ENCODE measurements at regions not wholly inside any gene's neighbourhood (a gene's known extent, or its start where the extent isn't known, plus 50 kb on each side); places are given as distances from the start of the nearest gene placed in this dataset.
"Not testable (repeated sequence)": the region's sequence is repeated elsewhere in the genome, so short reads cannot be mapped to it uniquely, and the experiment has no call there.

DNA sequence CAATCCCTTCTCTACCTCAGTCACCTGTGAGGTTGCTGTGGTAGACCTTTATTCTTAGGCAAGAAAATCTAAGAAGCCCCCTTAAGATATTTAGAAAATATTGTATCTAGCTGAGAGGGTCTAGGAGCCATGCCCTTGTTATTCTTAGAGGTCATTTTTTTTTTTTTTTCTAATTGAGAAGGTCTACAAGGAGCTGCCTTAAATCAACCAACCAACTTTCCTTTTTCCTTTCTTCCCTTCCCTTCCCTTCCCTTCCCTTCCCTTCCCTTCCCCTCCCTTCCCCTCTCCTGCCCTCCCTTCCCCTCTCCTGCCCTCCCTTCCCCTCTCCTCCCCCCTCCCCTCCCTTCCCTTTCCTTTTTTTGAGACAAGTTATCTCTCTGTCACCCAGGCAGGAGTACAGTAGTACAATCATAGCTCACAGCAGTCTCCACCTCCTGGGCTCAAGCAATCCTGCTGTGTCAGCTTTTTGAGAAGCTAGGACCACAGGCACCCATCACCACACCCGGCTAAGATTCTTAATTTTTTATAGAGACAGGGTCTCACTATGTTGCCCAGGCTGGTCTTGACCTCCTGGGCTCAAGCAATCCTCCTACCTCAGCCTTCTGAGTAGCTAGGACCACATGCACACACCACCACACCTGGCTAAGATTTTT is 668.4 kb upstream of the FBXO33 start:
- Histone ChIP-seq H3K27ac (no peak overlapping the region), H3K36me3 (no peaks in the 10 kb centered on the region), H3K9me3 (replicated peaks) (no peaks in the 10 kb centered on the region), H3K4me3 (no peak overlapping the region), H3K27me3 (replicated peaks) (no peaks in the 10 kb centered on the region), H3K4me1 (replicated peaks) (no peaks in the 10 kb centered on the region)
- DNase-seq (ENCODE audit: low read depth in 1 of 2, low spot score in 2 of 2), result no peak

DNA sequence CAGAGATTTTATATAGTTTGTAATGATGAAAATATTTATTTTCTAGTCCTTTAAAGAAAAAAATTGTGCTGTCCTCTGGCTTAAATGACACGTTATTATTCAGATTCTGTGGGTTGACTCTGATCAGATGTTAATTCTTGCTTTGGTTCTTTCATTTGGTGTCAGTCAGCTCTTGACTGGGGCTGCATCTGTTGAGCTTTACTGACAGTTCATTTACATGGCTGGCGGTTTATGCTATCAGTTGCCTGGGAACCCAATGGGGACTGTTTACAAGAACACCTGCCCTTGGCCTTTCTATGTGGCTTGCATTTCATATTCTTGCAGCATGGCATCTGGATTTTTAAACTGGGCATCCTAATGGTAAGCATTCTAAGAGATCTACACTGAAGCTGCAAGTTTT is 667.1 kb upstream of the FBXO33 start:
- no peak overlapping the region for H3K4me3 ChIP-seq
- no peaks in the 10 kb centered on the region for H3K4me1 ChIP-seq (replicated peaks)
- no peaks in the 10 kb centered on the region for H3K9me3 ChIP-seq (replicated peaks)
- no peaks in the 10 kb centered on the region for H3K27me3 ChIP-seq (replicated peaks)
- DNase-seq (ENCODE audit: low read depth in 1 of 2, low spot score in 2 of 2), result no peak
- no peak overlapping the region for H3K27ac ChIP-seq
- H3K36me3 ChIP-seq, result no peaks in the 10 kb centered on the region

DNA sequence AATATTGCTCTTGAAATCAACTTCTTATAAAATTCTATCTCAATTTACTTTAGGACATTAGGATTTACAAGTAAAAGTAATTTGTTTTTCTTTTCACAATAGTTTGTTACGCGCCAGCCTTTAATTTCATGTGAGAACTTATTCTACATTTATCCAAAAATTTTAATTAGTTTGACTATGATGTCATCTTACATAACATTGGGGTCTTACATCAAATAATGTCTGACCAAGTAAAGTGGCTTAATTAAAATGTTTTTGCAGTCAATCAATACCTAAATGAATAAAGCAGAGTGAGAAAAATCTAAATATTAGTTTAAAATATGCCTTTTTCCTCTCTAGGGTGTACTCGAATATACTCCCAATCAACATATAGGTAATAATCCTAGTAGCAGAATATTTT is 666.2 kb upstream of the FBXO33 start:
- Histone ChIP-seq H3K4me1 (replicated peaks) (no peaks in the 10 kb centered on the region), H3K36me3 (no peaks in the 10 kb centered on the region), H3K9me3 (replicated peaks) (no peaks in the 10 kb centered on the region), H3K27me3 (replicated peaks) (no peaks in the 10 kb centered on the region), H3K4me3 (no peak overlapping the region), H3K27ac (no peak overlapping the region)
- no peak for DNase-seq (ENCODE audit: low read depth in 1 of 2, low spot score in 2 of 2)

DNA sequence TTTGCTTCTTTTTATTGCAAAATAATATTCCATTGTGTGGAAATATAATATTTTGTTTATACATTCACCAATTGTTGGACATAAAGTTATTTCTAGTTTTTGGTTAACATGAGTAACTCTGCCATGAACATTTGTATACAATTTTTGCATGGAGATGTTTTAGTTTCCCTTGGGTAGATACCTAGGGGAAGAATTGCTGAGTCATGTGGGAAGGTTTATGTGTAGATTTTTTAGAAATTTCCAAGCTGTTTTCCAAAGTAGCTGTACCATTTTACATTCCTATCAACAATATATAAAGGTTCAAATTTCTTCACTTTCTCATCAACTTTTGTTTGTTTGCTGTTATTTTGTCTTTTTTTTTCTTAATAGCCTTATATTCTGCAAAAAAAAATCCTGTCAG is 664.7 kb upstream of the FBXO33 start:
- no peak for DNase-seq (ENCODE audit: low read depth in 1 of 2, low spot score in 2 of 2)
- Histone ChIP-seq H3K27ac (no peak overlapping the region), H3K4me1 (replicated peaks) (no peaks in the 10 kb centered on the region), H3K36me3 (no peaks in the 10 kb centered on the region), H3K9me3 (replicated peaks) (no peaks in the 10 kb centered on the region), H3K4me3 (no peak overlapping the region), H3K27me3 (replicated peaks) (no peaks in the 10 kb centered on the region)

DNA sequence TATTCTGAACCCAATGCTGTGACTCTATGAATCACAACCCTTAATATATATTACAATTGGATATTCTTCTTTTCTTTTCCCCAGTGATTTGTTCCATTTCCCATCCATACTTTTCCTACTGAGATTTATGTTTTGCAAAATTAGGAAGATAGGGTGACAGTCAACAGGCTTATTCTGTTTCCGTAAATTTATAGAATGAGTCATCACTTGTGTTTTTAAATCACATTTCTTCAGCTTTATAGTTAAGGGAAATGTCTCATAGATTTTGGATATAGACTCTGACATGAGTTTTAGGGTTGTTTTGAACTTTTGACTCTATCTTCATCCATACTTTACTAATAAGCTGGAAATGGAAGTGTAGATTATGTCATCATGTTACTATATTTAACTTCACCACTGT is 661.6 kb upstream of the FBXO33 start:
- DNase-seq (ENCODE audit: low read depth in 1 of 2, low spot score in 2 of 2), result no peak
- no peaks in the 10 kb centered on the region for H3K4me1 ChIP-seq (replicated peaks)

DNA sequence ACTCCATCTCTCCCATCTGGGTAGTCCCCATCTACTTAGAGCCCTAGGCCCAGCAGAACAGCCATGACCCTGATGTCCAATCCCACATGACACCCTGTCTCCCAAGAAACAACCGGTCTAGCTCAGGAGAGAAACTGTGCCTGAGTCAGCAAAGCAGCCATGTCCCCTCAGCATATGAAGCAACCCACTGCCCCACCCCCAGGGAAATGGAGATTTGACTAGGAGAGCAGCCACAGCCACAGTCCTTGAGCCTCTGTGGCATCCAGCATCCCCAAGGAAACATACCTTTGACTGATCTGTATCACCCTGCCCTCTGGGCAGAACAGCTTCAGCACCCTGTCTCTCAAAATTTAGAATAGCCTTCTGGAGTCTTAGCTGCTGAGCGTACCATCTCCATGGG is 641.9 kb upstream of the FBXO33 start:
- no peaks in the 10 kb centered on the region for H3K4me1 ChIP-seq (replicated peaks)
- no peak overlapping the region for H3K27ac ChIP-seq
- no peaks in the 10 kb centered on the region for H3K36me3 ChIP-seq
- DNase-seq (ENCODE audit: low read depth in 1 of 2, low spot score in 2 of 2), result no peak
- H3K9me3 ChIP-seq (replicated peaks), result no peaks in the 10 kb centered on the region
- H3K27me3 ChIP-seq (replicated peaks), result no peaks in the 10 kb centered on the region
- H3K4me3 ChIP-seq, result no peak overlapping the region

More for the DNA sequence above, 661.6 kb upstream of the FBXO33 start:
- Histone ChIP-seq H3K27me3 (replicated peaks) (no peaks in the 10 kb centered on the region), H3K9me3 (replicated peaks) (no peaks in the 10 kb centered on the region), H3K4me3 (no peak overlapping the region), H3K36me3 (no peaks in the 10 kb centered on the region), H3K27ac (no peak overlapping the region)

DNA sequence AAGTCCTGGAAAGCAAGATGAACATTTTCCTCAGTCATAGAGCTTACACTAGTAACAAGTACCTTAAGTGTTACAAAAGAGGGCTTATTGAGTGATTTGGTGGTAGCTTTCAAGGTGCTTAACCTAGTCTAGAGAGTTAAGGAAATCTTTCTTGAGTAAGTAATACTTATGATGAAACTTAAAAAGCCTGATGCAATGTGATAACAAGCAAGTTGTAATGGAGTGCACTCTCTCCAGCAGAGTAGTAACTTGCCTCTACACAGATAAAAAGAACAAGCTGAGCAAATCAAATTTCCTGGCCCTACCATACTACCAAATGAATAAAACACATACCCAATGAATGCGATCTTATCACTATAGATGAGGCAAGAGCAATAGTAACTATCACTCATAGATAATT is 639.9 kb upstream of the FBXO33 start:
- no peak overlapping the region for H3K27ac ChIP-seq

DNA sequence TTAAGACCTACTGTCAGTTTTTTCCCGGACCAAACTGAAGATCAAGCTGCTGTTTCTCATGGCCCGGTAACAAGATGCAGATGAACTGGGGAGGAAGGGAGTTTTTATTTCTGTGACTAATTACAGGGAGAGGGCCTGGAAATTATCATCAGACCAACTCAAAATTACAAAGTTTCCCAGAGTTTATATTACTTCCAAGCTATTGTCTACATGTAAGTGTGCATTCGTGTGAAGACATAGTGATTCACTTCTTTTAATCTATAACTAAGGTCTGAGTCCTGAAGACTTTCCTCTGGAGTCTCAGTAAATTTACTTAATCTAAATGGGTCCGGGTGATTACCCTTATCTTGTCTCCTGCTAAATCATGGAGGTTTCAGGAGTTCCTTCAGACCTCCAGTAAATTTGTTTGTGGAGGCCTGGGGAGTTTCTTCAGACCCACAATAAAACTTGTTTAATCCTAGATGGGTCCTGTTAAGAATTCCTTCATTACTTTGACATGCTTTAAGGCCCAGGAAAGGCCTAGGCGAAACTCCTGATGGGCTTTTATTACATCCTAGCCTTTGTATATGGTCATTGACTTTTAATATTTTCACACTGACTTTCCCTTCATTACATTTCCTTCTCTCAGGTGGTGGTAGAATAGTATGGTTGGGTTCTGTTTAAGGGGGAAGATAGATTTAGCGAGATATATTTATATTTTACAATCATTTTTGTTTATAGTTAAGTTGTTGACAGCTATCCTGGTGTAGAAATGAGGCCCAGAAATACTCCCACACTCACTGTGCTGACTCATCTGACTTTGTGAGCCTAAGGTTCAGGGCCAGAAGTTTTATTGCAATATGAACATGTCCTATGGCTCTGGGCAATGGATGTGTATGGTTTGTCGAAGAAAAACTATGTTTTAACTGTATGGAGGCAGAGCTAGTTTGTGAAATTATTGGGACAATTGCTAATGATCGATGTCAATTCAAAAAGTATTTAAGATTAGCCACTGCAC is 627.0 kb upstream of the FBXO33 start:
- Histone ChIP-seq H3K27me3 (replicated peaks) (no peaks in the 10 kb centered on the region), H3K4me3 (no peak overlapping the region)

More for the DNA sequence above, 639.9 kb upstream of the FBXO33 start:
- Histone ChIP-seq H3K36me3 (no peaks in the 10 kb centered on the region), H3K4me1 (replicated peaks) (no peaks in the 10 kb centered on the region), H3K4me3 (no peak overlapping the region), H3K27me3 (replicated peaks) (no peaks in the 10 kb centered on the region), H3K9me3 (replicated peaks) (no peaks in the 10 kb centered on the region)
- DNase-seq (ENCODE audit: low read depth in 1 of 2, low spot score in 2 of 2), result no peak

DNA sequence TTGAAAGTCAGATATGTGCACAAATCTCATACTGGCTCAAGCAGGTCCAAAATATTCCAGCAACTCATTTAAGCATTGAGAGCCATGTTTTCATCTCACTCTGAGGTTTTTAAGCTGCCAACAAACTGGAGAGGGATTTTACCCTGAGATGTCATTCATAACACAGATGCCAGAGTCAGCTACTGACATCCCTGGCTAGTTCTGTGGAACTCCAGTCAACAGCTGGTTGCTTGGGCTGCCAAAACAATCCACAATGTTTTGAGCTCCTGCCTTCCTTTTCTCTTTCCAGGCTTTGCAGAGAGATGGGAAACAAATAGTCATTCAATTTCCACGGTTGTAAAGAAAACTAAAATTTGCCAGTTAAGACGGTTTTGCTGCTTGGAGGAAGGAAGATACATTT is 621.2 kb upstream of the FBXO33 start:
- H3K9me3 ChIP-seq (replicated peaks), result no peaks in the 10 kb centered on the region
- no peaks in the 10 kb centered on the region for H3K4me1 ChIP-seq (replicated peaks)
- no peak for DNase-seq (ENCODE audit: low read depth in 1 of 2, low spot score in 2 of 2)
- no peak overlapping the region for H3K27ac ChIP-seq
- no peaks in the 10 kb centered on the region for H3K27me3 ChIP-seq (replicated peaks)
- no peaks in the 10 kb centered on the region for H3K36me3 ChIP-seq
- H3K4me3 ChIP-seq, result no peak overlapping the region

More for the DNA sequence above, 627.0 kb upstream of the FBXO33 start:
- no peak for DNase-seq (ENCODE audit: low read depth in 1 of 2, low spot score in 2 of 2)
- Histone ChIP-seq H3K36me3 (no peaks in the 10 kb centered on the region), H3K27ac (no peak overlapping the region), H3K9me3 (replicated peaks) (no peaks in the 10 kb centered on the region), H3K4me1 (replicated peaks) (no peaks in the 10 kb centered on the region)

DNA sequence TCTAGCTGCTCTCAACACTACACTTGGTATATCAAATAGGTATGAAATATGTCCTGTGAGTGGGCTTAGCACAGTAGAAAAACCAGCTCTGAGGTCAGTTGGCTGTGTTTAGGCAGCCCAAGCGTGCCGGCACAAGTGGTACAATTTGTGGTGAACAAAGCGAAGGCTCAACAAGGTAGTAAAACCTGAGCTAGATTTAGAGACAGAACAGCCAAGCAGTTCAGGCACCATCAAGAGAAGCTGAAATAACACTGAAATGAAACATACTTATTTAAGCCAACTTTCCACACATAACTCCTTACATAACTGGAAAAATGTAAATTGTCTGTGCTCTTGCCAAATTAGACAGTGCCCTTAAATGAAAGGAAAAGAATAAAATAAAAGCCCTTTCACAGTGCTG is 596.8 kb upstream of the FBXO33 start:
- Histone ChIP-seq H3K27me3 (replicated peaks) (no peaks in the 10 kb centered on the region), H3K27ac (no peak overlapping the region), H3K9me3 (replicated peaks) (no peaks in the 10 kb centered on the region), H3K36me3 (no peaks in the 10 kb centered on the region), H3K4me3 (no peak overlapping the region), H3K4me1 (replicated peaks) (no peaks in the 10 kb centered on the region)
- no peak for DNase-seq (ENCODE audit: low read depth in 1 of 2, low spot score in 2 of 2)

DNA sequence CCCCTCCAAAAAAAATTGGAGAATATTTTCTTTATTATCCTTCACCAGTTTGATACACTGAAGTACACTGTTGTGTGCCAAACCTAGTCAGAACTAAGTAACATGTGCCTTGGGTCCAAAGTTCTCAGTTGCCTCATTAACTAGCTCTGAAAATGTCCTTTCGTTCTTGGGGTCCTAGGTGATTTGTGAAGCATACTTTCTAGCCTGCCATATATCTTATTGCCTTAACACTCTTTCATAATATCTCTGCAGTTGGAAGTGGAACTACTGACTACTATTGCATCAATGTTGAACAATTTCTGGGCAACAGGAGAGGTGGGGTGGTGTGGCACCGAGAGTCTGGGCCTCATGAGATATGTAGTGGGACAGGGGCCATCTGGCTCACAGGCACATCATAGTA is 592.9 kb upstream of the FBXO33 start:
- H3K27me3 ChIP-seq (replicated peaks), result no peaks in the 10 kb centered on the region
- no peak for DNase-seq (ENCODE audit: low read depth in 1 of 2, low spot score in 2 of 2)
- H3K4me3 ChIP-seq, result no peak overlapping the region
- no peaks in the 10 kb centered on the region for H3K36me3 ChIP-seq
- no peaks in the 10 kb centered on the region for H3K4me1 ChIP-seq (replicated peaks)
- no peak overlapping the region for H3K27ac ChIP-seq
- H3K9me3 ChIP-seq (replicated peaks), result no peaks in the 10 kb centered on the region

DNA sequence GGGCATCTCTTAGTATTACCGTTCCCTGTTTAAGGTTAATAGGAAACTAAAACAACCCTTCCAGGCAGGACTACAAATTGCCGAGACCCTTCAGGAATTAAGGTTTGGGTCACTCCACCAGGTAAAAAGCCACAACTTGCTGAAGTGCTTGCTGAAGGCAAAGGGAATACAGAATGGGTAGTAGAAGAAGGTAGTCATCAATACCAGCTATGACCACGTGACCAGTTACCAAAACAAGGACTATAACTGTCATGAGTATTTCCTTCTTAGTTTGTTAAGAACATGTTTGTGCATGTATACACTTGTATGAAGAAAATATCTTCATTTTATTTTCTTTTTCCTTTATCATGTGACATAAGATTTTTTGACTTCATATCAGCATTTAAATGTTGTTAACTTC is 578.7 kb upstream of the FBXO33 start:
- Histone ChIP-seq H3K9me3 (replicated peaks) (no peaks in the 10 kb centered on the region), H3K27me3 (replicated peaks) (no peaks in the 10 kb centered on the region), H3K36me3 (no peaks in the 10 kb centered on the region), H3K4me3 (no peak overlapping the region), H3K27ac (no peak overlapping the region), H3K4me1 (replicated peaks) (no peaks in the 10 kb centered on the region)
- no peak for DNase-seq (ENCODE audit: low read depth in 1 of 2, low spot score in 2 of 2)

DNA sequence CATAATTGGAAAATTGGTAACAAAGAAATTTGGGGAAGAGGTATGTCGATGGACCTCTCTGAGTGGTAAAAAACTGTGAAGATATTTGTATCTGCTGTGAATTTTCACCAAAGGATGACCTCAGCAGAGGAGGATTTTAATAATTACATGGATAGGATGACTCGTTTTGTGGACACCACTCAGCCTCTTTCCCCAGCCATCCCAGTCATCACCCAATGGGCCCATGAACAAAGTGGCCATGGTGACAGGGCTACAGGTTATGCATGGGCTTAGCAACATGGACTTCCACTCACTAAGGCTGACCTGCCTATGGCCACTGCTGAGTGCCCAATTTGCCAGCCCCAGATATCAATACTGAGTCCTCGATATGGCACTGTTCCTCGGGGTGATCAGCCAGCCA is 577.5 kb upstream of the FBXO33 start:
- H3K27me3 ChIP-seq (replicated peaks), result no peaks in the 10 kb centered on the region
- no peak for DNase-seq (ENCODE audit: low read depth in 1 of 2, low spot score in 2 of 2)
- H3K36me3 ChIP-seq, result no peaks in the 10 kb centered on the region
- no peak overlapping the region for H3K27ac ChIP-seq
- no peak overlapping the region for H3K4me3 ChIP-seq
- no peaks in the 10 kb centered on the region for H3K4me1 ChIP-seq (replicated peaks)
- no peaks in the 10 kb centered on the region for H3K9me3 ChIP-seq (replicated peaks)

DNA sequence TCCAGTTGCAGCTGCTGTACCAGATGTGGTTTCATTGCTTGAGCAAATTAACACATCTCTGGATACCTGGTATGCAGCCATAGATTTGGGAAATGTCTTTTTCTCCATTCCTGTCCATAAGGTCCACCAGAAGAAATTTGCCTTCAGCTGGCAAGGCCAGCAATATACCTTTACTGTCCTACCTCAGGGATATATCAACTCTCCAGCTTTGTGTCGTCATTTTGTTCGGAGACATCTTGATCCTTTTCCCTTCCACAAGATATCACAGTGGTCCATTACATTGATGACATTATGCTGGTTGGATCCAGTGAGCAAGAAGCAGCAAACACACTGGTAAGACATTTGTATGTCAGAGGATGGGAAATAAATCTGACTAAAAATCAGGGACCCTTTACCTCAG is 576.1 kb upstream of the FBXO33 start:
- H3K9me3 ChIP-seq (replicated peaks); DNase-seq (ENCODE audit: low read depth in 1 of 2, low spot score in 2 of 2); H3K4me1 ChIP-seq (replicated peaks); H3K4me3 ChIP-seq; H3K36me3 ChIP-seq; H3K27me3 ChIP-seq (replicated peaks); H3K27ac ChIP-seq: not testable (repeated sequence)
